Amniotic stem cell (primary cell): ENCODE measurements at regions not wholly inside any gene's neighbourhood (a gene's known extent, or its start where the extent isn't known, plus 50 kb on each side); places are given as distances from the start of the nearest gene placed in this dataset.
"Not testable (repeated sequence)": the region's sequence is repeated elsewhere in the genome, so short reads cannot be mapped to it uniquely, and the experiment has no call there.

Experiments used
- DNase-seq: peaks from one replicate; lab custom pipeline; 2025; lab: John Stamatoyannopoulos, UW

DNA sequence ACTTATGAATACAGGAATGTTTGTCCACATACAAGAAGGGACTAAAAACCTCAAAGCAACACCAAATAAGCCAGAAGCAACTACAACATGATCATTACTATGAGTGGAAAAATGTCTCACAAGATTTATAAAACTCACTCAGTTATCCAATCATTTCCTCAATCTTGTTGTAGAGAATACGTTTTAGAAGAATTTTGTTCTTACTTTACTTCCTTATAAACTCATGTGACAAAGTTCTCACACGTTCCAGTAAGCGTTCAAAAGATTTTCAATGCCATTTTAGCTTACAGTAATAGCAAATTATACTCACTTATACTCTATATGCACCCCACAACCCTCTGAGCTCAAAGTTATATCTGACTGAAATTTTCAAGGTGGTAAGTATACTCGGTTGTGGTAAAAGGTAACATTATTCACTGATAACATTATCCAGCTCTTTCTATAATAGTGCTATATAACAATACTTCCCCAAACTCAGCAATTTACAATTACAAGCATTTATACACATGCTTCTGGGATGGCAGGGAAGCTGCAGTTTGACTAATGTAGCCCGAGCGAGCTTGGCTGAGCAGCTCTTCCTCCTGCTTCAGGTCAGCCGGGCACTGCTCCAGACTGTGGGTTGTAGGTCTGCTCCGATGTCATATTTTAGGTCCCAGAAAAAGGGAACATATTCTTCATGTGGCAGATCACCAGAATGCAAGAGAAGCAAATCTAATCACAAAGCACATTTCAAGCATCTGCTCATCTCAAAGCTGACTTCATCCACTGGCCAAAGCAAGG, 226.3 kb downstream of the RCHY1 start:
- DNase-seq: no peak

DNA sequence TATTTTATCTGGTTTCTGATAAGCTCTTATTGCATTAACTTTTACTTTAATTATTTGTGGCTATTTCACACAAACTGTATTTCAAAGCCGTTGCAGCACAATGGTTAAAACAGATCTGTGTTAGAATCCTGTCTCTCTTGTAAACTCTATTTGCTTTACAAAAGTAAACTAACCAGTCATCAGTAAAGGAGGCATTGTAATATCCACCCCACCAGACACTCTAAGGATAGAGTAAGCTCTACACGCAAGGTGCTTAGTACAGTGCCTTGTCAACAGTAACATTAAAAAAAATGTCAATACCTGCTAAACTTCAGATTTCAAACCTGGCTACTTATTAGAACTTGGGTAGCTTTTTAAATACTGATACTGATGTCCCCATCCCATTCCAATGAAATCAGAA, 228.4 kb downstream of the RCHY1 start:
- no peak for DNase-seq

DNA sequence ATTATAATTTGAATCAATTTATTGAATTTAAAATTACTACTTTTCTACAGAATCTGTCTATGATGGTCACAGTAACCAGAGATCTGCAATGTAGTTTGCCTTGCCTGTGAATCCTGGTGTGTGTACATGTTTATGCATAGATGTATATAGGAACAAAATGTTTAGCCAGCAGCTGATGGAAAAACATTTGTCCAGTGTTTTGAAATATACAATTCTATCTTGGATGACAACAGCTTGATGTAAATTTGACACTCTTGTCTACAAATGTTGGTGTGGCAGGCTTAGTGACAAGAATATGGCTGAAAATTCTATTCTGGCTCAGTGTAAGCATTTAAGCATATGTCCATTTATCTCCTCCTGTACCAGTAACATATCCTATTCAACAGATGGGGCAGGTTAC, 229.4 kb downstream of the RCHY1 start:
- no peak for DNase-seq

DNA sequence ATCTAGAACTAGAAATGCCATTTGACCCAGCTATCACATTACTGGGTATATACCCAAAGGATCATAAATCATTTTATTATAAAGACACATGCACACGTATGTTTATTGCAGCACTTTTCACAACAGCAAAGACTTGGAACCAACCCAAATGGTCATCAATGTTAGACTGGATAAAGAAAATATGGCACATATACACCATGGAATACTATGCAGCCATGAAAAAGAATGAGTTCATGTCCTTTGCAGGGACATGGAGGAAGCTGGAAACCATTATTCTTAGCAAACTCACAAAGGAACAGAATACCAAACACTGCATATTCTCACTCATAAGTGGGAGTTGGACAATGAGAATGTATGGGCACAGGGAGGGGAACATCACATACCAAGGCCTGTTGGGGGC, 233.7 kb downstream of the RCHY1 start:
- not testable (repeated sequence) for DNase-seq

DNA sequence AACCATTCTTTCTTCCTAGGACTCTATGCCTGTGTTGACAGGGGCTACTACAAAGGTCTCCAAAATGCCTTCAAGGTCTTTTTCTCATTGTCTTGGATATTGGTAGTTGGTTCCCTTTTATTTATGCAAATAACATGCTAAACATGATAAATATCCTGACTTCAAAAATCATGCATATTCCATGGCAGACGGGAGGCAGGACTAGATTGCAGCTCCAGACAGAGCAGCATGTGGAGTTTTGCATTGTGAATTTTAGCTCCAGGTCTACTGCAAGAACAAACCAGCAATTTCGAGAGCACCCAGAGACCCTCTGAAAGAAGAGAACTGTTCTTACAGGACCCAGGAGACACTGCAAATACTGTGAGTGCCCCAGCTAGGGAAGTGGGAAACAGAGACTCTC, 254.9 kb downstream of the RCHY1 start:
- no peak for DNase-seq

DNA sequence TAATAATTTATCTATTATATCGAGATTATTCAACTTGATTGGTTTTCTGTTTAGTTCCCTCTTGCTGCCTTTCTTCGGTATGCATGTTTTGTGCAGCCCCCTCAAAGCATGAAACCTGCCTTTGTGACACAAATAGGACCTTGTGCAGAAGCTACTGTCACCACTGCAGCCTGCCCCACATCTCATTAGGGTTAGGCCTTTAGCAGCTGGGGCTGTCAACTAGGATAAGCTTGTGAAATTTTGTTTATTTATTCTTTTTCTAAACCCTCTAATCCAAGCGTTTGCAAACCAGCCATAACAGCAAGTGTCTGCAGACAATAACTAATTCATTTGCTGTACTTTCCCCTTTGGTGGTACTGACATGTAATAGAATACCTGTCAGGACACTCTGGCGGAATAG, 258.9 kb downstream of the RCHY1 start:
- no peak for DNase-seq

DNA sequence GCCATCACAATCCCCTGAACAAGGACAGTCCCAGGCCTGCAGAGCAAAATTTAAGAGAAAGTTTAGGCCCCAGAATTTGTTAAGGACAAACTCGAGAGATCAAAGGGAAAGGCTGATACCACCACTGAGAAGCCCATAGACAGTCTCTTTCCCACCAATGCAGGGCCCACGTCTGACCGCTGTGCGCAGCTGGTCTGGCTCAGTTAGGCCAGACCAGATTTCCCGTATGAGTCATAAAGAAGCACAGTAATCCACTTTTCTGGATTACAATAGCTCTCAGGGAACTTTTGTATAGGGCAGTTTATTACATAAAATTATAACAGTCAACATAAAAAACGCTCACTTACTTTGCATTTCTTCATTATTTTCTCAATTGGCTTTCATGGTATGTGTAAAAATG, 259.5 kb downstream of the RCHY1 start:
- DNase-seq: no peak

DNA sequence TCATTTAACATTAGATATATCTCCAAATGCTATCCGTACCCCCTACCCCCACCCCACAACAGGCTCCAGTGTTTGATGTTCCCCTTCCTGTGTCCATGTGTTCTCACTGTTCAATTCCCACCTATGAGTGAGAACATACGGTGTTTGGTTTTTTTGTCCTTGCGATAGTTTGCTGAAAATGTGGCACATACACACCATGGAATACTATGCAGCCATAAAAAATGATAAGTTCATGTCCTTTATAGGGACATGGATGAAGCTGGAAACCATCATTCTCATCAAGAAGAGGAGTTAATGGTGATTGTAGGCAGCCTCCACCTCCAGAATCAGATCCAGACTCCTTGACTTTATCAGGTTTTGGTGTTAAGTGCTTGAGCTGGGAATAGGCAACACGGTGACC, 261.1 kb downstream of the RCHY1 start:
- DNase-seq: not testable (repeated sequence)

DNA sequence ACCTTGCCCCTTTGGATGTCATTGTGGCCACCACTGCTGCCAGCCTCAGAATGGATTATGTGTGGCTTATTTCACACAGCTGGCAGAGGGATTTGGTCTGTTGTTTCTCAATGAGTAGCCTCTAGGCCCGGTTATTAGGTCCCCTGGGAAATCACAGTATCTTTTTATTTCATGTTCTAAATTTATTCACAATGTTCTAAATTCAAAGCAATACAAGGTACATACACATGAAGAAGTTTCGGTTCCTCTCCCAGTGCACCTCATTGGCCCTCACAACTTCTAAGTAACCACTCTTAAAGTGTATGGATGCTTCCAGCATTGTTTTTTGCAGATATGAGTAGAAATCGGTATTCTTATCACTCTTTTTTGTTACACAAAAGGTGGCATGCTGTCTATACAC, 262.7 kb downstream of the RCHY1 start:
- DNase-seq: no peak

DNA sequence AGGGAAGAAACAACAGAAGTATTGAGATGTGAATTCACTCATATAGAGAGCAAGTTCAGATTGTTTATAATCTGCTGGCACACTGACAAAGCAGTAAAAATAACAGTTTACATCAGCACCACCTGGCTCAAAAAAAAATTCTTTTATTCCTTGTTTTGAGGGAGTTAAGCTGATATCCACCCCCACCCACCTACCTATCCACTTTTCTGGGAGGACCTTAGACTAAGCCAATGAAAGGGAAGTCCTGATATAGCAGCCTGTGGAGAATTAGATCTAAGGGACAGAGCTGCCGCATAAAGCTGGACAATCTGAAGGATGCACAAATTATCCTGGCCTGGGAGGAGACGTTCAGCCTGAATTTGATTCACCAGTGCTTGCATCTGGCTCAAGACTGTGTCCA, 264.5 kb downstream of the RCHY1 start:
- DNase-seq: no peak

DNA sequence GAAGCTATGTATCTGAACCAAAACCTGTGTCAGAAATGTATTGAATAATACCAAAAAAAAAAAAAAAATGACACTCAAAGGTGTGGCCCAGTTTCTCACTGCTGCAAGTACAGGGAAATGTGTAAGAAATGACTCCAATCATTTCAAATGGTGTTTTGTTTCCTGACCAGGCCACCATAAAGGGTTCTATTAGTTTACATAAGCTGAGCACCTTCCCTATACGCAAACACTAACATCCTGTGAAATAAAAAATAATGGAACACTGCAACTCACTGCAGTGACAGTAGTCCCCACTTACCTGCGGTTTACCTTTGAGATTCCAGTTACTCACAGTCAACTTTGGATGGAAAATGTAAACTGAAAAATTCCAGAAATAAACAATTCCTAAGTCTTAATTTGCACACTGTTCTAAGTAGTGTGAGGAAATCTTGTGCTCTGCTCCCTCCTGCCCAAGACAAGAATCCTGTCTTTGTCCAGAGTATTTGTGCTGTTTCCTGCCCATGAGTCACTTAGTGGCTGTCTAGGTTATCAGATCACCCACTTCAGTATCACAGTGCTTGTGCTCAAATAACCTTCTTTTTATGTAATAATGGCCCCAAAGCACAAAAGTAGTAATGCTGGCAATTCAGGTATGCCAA, 265.3 kb downstream of the RCHY1 start:
- no peak for DNase-seq

DNA sequence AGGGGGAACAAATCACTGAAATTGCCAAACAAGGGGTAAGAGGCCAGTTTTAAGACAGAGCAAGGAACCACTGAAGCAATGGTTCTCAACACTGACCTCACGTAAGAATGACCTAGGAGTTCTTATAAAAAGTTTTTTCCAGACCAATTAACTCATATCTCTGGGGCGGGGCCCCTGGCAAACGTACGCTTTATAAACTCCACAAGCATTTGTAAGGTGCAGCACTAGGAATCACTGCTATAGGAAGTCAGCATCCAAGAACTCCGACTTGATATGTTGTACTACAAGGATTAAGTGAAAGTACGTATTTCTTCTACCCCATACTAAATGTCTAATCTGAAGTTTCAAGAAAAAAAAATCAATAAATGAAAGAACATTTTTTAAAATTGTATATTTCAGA, 269.9 kb downstream of the RCHY1 start:
- DNase-seq: no peak

DNA sequence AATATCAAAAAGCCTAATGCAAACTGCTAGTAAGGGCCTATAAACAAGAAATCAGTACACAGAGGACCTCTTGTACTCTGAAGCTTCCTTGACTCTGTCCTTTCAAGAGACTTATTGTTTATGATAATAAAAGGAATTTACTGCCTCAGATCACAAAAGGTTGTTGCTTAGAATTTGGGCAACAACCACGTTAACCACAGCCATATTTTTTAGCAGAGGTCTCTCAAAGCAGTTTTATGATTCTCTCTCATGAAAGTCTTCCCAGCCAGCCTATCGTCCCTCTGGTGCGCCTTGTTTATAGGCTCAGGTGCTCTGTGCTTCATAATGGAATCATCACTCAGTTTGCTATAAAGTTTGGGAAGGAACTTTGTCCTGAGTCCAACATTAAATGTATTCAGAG, 270.6 kb downstream of the RCHY1 start:
- no peak for DNase-seq

DNA sequence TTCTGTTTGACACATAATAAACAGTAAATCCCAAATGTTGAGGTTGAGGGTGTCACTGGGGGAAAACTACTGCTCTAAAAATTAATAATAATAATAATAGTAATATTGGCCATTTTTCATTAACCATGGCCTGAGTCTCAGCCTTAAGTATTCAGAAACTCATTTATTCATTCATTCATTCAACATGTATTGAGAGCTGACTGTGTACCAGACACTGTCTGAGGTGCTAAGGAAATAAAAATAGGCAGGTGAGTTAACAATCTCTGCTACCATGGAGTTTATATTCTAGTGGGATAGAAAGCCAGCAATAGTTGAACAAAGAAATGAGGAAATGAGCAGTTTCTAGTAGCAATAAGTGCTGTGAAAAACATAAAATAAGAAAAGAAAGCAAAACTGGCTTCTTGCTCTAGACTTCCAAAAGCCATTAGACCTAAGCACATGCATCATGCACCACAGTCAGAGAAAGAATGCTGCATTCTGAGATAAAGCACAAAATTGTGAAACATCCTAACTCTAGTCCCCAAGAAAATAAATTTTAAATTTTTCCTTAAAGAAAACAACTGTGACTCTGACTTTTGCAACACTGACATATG, 278.7 kb downstream of the RCHY1 start:
- no peak for DNase-seq

DNA sequence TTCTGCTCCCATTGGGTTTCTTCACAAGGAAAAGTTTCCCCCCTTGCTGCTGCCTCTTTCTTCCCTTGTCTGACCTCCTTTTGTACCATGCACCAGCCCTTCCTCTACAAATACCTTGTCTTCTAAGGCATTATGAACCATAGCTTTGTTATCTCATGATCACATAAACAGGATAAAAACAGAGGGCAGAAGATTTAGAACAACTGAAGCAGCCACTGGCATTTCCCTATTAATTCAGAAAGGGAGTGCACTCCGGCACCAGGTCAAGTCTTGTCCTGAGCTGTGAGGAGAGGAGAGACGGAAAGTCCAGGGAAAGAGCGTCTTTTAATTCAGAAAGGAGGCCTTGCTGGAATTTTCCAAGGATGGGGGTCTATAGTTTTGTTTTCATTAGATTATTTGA, 281.7 kb downstream of the RCHY1 start:
- no peak for DNase-seq

DNA sequence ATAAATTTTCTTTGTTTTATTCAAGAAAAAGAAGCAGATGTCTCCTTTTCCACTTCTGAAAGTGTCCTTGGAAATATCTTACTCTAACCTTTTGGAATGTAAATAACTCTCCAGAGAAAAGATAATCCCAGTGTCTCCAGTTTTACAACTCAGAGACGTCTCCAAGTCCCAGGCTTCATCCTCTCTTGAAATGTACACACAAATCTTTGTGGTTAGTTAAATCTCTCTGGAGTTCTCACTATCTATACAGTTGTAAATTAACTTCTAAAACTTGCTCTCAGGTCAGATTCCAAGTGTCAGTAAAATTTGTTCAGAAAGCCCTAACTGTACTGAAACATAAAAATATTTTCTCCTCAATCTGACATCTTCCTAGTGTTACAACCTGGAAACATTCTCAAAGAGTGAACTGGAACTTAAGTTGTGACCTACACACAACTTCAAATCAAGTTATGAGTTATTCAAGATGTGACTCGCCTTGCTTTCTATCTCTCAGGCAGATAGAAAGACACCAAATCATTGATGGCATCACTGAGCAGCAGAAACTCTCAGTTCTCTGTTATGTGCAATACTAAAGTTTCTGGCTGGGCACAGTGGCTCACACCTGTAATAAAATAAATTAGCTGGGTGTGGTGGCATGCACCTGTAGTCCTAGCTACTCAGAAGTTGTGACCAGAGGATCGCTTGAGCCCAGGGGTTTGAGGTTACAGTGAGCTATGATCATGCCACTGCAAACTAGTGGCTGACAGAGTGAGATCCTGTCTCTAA, 284.2 kb downstream of the RCHY1 start:
- no peak for DNase-seq

DNA sequence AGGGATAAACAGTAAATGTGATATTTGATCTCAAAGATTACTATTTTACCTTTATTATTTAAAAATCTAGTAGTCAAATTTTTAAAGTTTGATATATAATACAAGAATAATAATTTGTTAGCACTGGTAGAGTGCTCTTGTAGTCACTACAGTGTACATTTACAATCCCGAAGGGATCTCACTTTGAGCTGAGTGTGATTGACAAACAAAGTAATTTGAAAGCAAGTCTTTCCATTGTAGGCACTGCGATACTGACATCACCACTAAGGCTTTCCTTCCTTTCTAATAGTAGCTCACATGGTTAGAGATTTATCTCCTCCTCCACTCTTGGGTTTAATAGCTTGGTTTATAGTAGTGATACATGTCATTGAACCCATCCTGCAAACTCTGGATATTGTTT, 280.6 kb downstream of the PARM1 start:
- DNase-seq: no peak

DNA sequence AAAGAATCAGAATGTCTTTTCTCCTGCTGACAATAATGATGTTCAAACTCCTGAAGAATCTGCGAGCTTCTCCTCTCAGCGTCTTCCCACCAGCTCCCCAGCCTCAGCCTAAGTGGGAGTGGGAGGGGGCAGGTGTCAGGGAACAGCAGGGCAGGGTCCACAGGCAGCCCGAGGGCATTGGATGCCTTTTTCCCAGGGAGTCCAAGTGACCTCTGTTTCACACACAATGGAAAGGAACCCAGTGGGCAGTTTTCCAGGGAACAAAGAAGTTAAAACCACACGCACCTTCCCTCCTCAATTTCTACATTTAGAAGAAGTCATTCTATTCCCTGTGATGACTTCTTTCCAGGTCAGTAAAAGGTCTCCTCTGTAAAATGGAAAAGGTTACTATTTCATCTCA, 278.5 kb downstream of the PARM1 start:
- no peak for DNase-seq

DNA sequence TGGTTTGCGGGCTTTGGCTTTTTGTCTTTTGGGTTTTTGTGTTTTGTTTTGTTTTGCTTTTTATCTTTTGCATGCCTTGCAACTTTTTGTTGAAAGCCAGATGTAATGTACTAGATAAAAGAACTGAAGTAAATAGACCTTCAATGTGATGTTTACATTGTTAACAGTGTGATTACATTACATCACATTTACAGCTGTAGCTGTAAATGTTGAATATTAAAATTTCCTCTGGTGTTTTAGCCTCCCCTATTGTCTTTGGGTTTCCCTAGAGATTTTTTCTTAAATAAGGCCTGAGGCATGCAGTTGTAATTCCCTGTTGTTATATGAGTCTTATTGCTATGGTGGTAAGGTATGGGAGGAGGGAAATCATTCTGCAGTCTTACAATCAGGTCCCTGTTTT, 275.0 kb downstream of the PARM1 start:
- DNase-seq: no peak

DNA sequence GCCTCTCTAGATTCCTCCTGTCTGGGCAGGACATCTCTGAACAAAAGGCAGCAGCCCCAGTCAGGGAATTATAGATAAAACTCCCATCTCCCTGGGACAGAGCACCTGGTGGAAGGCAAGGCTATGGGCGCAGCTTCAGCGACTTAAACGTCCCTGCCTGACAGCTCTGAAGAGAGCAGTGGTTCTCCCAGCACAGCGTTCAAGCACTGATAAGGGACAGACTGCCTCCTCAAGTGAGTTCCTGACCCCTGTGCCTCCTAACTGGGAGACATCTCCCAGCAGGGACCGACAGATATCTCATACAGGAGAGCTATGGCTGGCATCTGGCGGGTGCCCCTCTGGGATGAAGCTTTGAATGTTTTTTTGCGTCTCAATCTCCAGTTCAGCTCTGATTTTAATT, 262.2 kb downstream of the PARM1 start:
- DNase-seq: no peak

DNA sequence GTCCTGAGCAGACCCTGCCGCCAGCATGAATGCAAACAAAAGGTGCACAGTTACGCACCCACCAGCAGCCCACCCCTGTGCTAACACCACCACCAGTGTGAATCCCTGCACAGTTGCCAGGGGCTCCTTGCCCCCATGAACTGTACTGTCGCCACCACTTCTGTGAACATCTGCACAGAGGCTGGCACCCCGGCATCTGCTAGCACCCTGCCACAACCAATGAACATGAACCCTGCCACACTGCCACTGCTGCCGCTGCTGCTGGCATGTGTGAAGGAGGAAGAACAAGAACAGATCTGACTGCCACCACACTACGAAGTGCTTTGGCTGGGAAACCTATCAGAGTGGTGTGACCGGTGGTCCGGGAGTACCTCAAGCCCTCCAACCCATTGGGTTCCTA, 261.3 kb downstream of the PARM1 start:
- DNase-seq: no peak

DNA sequence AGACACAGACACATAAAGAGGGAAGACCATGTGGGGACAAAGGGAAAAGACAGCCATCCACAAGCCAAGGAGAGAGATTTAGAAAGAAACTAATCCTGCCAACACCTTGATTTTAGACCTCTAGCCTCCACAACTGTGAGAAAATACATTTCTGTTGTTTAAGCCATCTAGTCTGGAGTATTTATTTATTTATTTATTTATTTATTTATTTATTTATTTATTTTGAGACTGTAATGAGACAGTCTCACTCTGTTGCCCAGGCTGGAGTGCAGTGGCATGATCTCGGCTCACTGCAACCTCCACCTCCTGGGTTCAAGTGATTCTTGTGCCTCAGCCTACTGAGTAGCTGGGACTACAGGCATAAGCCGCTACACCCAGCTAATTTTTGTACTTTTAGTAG, 259.3 kb downstream of the PARM1 start:
- DNase-seq: not testable (repeated sequence)
